ENCODE measurements at regions not wholly inside any gene's neighbourhood (a gene's known extent, or its start where the extent isn't known, plus 50 kb on each side); places are given as distances from the start of the nearest gene placed in this dataset.

GRCh38 chr3:83902787-83903533 lies 1055.8 kb upstream of the CADM2 start:
- Mint-ChIP-seq H3K36me3 (no peaks in the 10 kb centered on the region), H3K9me3 (peaks cover 0 to 18% (median 4%) of the 10 kb centered on the region in 7 donors), H3K4me1 (no peaks in the 10 kb centered on the region)

GRCh38 chr3:83913381-83913780 lies 1045.4 kb upstream of the CADM2 start:
- Mint-ChIP-seq H3K36me3 (no peaks in the 10 kb centered on the region), H3K4me3 (no peak overlapping the region), H3K27ac (no peak overlapping the region), H3K9me3 (peaks cover 0 to 9% (median 0%) of the 10 kb centered on the region in 7 donors), H3K27me3 (no peaks in the 10 kb centered on the region), H3K4me1 (no peaks in the 10 kb centered on the region)
- DNase-seq (no peak), ATAC-seq (ENCODE audit: low read depth in 2 of 2) (no peak)

More at GRCh38 chr3:83902787-83903533, 1055.8 kb upstream of the CADM2 start:
- ATAC-seq (ENCODE audit: low read depth in 2 of 2) (no peak), DNase-seq (no peak)
- Mint-ChIP-seq H3K27me3 (no peaks in the 10 kb centered on the region), H3K4me3 (no peak overlapping the region), H3K27ac (no peak overlapping the region)

- DNase-seq: no peak
- Mint-ChIP-seq H3K9me3 (peaks cover 8 to 32% (median 23%) of the 10 kb centered on the region in 7 donors), H3K4me1 (no peaks in the 10 kb centered on the region), H3K36me3 (no peaks in the 10 kb centered on the region), H3K4me3 (no peak overlapping the region), H3K27me3 (no peaks in the 10 kb centered on the region), H3K27ac (no peak overlapping the region)
- ATAC-seq (ENCODE audit: low read depth in 2 of 2): no peak
These were observed 1032.5 kb upstream of the CADM2 start for GRCh38 chr3:83926291-83926690.

GRCh38 chr3:83928391-83928790 lies 1030.4 kb upstream of the CADM2 start:
- Mint-ChIP-seq H3K4me3 (no peak overlapping the region), H3K27me3 (no peaks in the 10 kb centered on the region), H3K36me3 (no peaks in the 10 kb centered on the region), H3K27ac (no peak overlapping the region), H3K9me3 (peaks cover 8 to 34% (median 25%) of the 10 kb centered on the region in 7 donors), H3K4me1 (no peaks in the 10 kb centered on the region)
- DNase-seq (no peak), ATAC-seq (ENCODE audit: low read depth in 2 of 2) (no peak)

- ATAC-seq (ENCODE audit: low read depth in 2 of 2) (no peak), DNase-seq (no peak)
- Mint-ChIP-seq H3K27me3 (no peaks in the 10 kb centered on the region), H3K4me1 (no peaks in the 10 kb centered on the region), H3K36me3 (no peaks in the 10 kb centered on the region), H3K4me3 (no peak overlapping the region), H3K27ac (no peak overlapping the region), H3K9me3 (peaks cover 8 to 34% (median 25%) of the 10 kb centered on the region in 7 donors)
These were observed 1029.9 kb upstream of the CADM2 start for GRCh38 chr3:83928903-83929302.

- H3K9me3 Mint-ChIP-seq: peaks cover 7 to 24% (median 18%) of the 10 kb centered on the region in 7 donors
- H3K4me3 Mint-ChIP-seq: no peak overlapping the region
- H3K4me1 Mint-ChIP-seq: no peaks in the 10 kb centered on the region
- H3K27me3 Mint-ChIP-seq: no peaks in the 10 kb centered on the region
- DNase-seq (no peak), ATAC-seq (ENCODE audit: low read depth in 2 of 2) (no peak)
- no peaks in the 10 kb centered on the region for H3K36me3 Mint-ChIP-seq
- H3K27ac Mint-ChIP-seq: no peak overlapping the region
These were observed 1024.4 kb upstream of the CADM2 start for GRCh38 chr3:83934192-83935021.

- Mint-ChIP-seq H3K27ac (no peak overlapping the region), H3K4me1 (no peaks in the 10 kb centered on the region), H3K4me3 (no peak overlapping the region), H3K36me3 (no peaks in the 10 kb centered on the region), H3K9me3 (peaks cover 0 to 13% (median 5%) of the 10 kb centered on the region in 7 donors), H3K27me3 (no peaks in the 10 kb centered on the region)
- ATAC-seq (ENCODE audit: low read depth in 2 of 2) (no peak), DNase-seq (no peak)
These were observed 1020.3 kb upstream of the CADM2 start for GRCh38 chr3:83938491-83938890.

- H3K27me3 Mint-ChIP-seq: no peaks in the 10 kb centered on the region
- no peak overlapping the region for H3K27ac Mint-ChIP-seq
- no peak overlapping the region for H3K4me3 Mint-ChIP-seq
- no peak for DNase-seq
- no peaks in the 10 kb centered on the region for H3K36me3 Mint-ChIP-seq
- H3K4me1 Mint-ChIP-seq: no peaks in the 10 kb centered on the region
- ATAC-seq (ENCODE audit: low read depth in 2 of 2): no peak
- H3K9me3 Mint-ChIP-seq: peaks cover 2 to 8% (median 5%) of the 10 kb centered on the region in 7 donors
These were observed 1016.6 kb upstream of the CADM2 start for GRCh38 chr3:83941990-83942745.

GRCh38 chr3:83946049-83946448 lies 1012.7 kb upstream of the CADM2 start:
- H3K27ac Mint-ChIP-seq: no peak overlapping the region
- H3K27me3 Mint-ChIP-seq: no peaks in the 10 kb centered on the region
- DNase-seq (no peak), ATAC-seq (ENCODE audit: low read depth in 2 of 2) (no peak)
- peaks cover 0 to 8% (median 4%) of the 10 kb centered on the region in 7 donors for H3K9me3 Mint-ChIP-seq
- H3K4me1 Mint-ChIP-seq: no peaks in the 10 kb centered on the region
- no peaks in the 10 kb centered on the region for H3K36me3 Mint-ChIP-seq
- H3K4me3 Mint-ChIP-seq: no peak overlapping the region

- no peak overlapping the region for H3K4me3 Mint-ChIP-seq
These were observed 1012.2 kb upstream of the CADM2 start for GRCh38 chr3:83946554-83946953.

GRCh38 chr3:83948771-83949170 lies 1010.0 kb upstream of the CADM2 start:
- ATAC-seq (ENCODE audit: low read depth in 2 of 2): no peak
- no peak for DNase-seq
- Mint-ChIP-seq H3K9me3 (peaks cover 0 to 7% (median 2%) of the 10 kb centered on the region in 7 donors), H3K4me3 (no peak overlapping the region), H3K4me1 (no peaks in the 10 kb centered on the region), H3K36me3 (no peaks in the 10 kb centered on the region), H3K27me3 (no peaks in the 10 kb centered on the region), H3K27ac (no peak overlapping the region)

More at GRCh38 chr3:83946554-83946953, 1012.2 kb upstream of the CADM2 start:
- ATAC-seq (ENCODE audit: low read depth in 2 of 2) (no peak), DNase-seq (no peak)
- Mint-ChIP-seq H3K4me1 (no peaks in the 10 kb centered on the region), H3K36me3 (no peaks in the 10 kb centered on the region), H3K9me3 (peaks cover 0 to 7% (median 2%) of the 10 kb centered on the region in 7 donors), H3K27me3 (no peaks in the 10 kb centered on the region), H3K27ac (no peak overlapping the region)

- Mint-ChIP-seq H3K36me3 (no peaks in the 10 kb centered on the region), H3K27me3 (no peaks in the 10 kb centered on the region), H3K4me3 (no peak overlapping the region), H3K27ac (no peak overlapping the region), H3K9me3 (peaks cover 0 to 6% (median 0%) of the 10 kb centered on the region in 7 donors), H3K4me1 (no peaks in the 10 kb centered on the region)
- ATAC-seq (ENCODE audit: low read depth in 2 of 2) (no peak), DNase-seq (no peak)
These were observed 1005.2 kb upstream of the CADM2 start for GRCh38 chr3:83953417-83954089.

- no peaks in the 10 kb centered on the region for H3K36me3 Mint-ChIP-seq
- H3K27ac Mint-ChIP-seq: no peak overlapping the region
- no peak overlapping the region for H3K4me3 Mint-ChIP-seq
- ATAC-seq (ENCODE audit: low read depth in 2 of 2) (no peak), DNase-seq (no peak)
- H3K27me3 Mint-ChIP-seq: no peaks in the 10 kb centered on the region
- H3K4me1 Mint-ChIP-seq: no peaks in the 10 kb centered on the region
- peaks cover 0 to 4% (median 0%) of the 10 kb centered on the region in 7 donors for H3K9me3 Mint-ChIP-seq
These were observed 1002.4 kb upstream of the CADM2 start for GRCh38 chr3:83956431-83956830.

All from naive B cell (primary cell).